ENCODE measurements at regions not wholly inside any gene's neighbourhood (a gene's known extent, or its start where the extent isn't known, plus 50 kb on each side); places are given as distances from the start of the nearest gene placed in this dataset.

DNA sequence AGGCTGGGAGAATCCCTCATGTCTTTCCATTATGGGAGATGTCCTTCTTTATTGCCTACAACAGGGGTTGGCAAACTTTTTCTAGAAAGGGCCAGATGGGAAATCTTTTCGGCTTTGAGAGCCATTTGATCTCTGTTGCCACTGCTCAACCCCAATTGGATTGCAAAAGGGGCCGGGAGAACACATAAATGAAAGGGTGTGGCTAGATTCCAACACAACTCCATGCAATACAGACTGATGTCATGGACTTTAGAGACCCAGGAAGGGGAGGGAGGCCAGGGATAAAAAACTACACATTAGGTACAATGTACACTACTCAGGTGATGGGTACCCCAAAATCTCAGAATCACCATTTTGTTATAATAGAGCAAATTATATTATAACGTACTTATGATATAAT is 97.6 kb upstream of the SIM2 start:
- Mint-ChIP-seq H3K4me3 (no peak overlapping the region), H3K9me3 (no peaks in the 10 kb centered on the region), H3K4me1 (peaks cover 15% of the 10 kb centered on the region), H3K27ac (no peak overlapping the region), H3K27me3 (peaks cover 6% of the 10 kb centered on the region), H3K36me3 (no peaks in the 10 kb centered on the region)
- CTCF ChIA-PET, result no interaction called here
- no peak for DNase-seq

DNA sequence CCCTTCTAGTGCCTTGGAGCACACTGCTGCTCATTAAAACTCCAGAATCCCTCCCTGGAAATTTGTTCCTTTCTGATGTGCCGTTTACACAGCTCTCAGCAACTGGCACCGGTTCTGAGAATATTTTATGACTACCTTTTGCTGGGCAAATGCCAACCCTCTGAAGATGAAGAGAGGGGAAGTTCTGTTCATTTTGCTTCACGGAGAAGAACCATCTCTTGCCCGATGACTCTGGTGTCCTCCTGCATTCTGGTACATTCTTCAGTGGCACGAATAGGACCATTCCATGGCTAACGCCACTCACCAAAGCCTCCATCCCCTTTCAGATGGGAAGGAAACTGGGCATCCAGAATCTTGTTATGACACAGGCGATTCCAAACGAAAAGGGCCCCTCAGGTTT is 96.2 kb upstream of the SIM2 start:
- peak overlapping the region; percentile 87 for H3K27ac Mint-ChIP-seq

DNA sequence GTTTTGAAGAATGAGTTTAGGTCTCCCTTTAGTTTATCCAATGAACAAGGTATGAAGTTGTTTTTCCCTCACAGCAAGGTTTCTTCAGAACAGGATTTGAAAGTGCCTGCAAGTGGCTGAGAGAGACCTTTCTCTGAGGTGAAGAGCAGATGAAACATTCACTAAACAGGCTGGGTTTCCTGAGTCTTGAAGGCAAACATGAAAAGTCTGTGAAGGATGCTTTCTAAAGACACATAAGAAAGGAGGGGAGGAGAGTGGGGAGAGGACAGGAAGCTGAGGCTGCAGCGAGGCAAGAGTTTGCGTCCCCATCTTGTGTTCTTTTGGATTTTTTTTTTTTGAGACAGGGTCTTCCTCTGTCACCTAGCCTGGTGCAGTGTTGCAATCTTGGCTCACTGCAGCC is 95.7 kb upstream of the SIM2 start:
- Mint-ChIP-seq H3K27ac (peak overlapping the region; percentile 87), H3K36me3 (no peaks in the 10 kb centered on the region), H3K4me1 (peaks cover 15% of the 10 kb centered on the region), H3K27me3 (peaks cover 6% of the 10 kb centered on the region), H3K4me3 (peak overlapping the region; percentile 37), H3K9me3 (no peaks in the 10 kb centered on the region)
- DNase-seq, result peak; percentile 39
- CTCF ChIA-PET, result interaction anchor here (1.6 kb wide), 1 partner anchor 28 kb away, joined by 4 read pairs; no protein-coding TSS in a partner anchor

More for the DNA sequence above, 96.2 kb upstream of the SIM2 start:
- H3K4me1 Mint-ChIP-seq, result peaks cover 15% of the 10 kb centered on the region
- H3K9me3 Mint-ChIP-seq, result no peaks in the 10 kb centered on the region
- CTCF ChIA-PET, result no interaction called here
- H3K27me3 Mint-ChIP-seq, result peaks cover 6% of the 10 kb centered on the region
- DNase-seq, result no peak
- H3K36me3 Mint-ChIP-seq, result no peaks in the 10 kb centered on the region
- H3K4me3 Mint-ChIP-seq, result no peak overlapping the region

GRCh38 chr21:36605426-36605825 is 93.5 kb upstream of the SIM2 start:
- Mint-ChIP-seq H3K36me3 (no peaks in the 10 kb centered on the region), H3K4me3 (no peak overlapping the region), H3K27ac (no peak overlapping the region), H3K9me3 (no peaks in the 10 kb centered on the region), H3K27me3 (peaks cover 9% of the 10 kb centered on the region), H3K4me1 (peaks cover 15% of the 10 kb centered on the region)
- CTCF ChIA-PET, result interaction anchor here (1.3 kb wide), 1 partner anchor 9 kb away, joined by 4 read pairs; no protein-coding TSS in a partner anchor
- DNase-seq, result no peak

- Mint-ChIP-seq H3K27ac (no peak overlapping the region), H3K36me3 (no peaks in the 10 kb centered on the region), H3K9me3 (no peaks in the 10 kb centered on the region), H3K27me3 (peaks cover 9% of the 10 kb centered on the region), H3K4me3 (no peak overlapping the region), H3K4me1 (peaks cover 15% of the 10 kb centered on the region)
- DNase-seq, result no peak
- CTCF ChIA-PET, result interaction anchor here (0.6 to 1.3 kb wide), 3 partner anchors 10 to 284 kb away, joined by 3 to 4 read pairs (median 4); no protein-coding TSS in a partner anchor
Observed at GRCh38 chr21:36606287-36606982, 92.5 kb upstream of the SIM2 start.

DNA sequence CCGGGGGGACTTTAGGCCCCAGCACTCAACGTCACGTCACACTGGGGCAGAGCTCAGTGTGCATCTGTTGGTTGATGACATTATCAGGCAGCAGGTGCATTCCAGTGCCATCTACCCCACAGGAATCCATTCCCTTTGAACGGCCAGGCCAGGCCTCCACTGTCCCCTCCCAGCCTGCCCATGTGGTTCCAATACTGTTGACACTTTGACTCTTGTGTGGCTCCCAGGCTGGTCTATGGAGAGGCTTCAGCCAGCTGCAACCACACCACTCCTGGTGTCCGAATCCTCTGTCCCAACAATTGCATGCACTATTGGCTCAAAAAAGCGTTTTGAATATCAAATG is 92.0 kb upstream of the SIM2 start:
- Mint-ChIP-seq H3K27ac (no peak overlapping the region), H3K4me1 (peaks cover 15% of the 10 kb centered on the region), H3K4me3 (no peak overlapping the region), H3K27me3 (peaks cover 12% of the 10 kb centered on the region), H3K36me3 (no peaks in the 10 kb centered on the region), H3K9me3 (no peaks in the 10 kb centered on the region)
- no peak for DNase-seq
- CTCF ChIA-PET, result interaction anchor here (0.6 kb wide), 1 partner anchor 13 kb away, joined by 4 read pairs; no protein-coding TSS in a partner anchor

- CTCF ChIA-PET, result interaction anchor here (1.1 kb wide), 1 partner anchor 23 kb away, joined by 3 read pairs; no protein-coding TSS in a partner anchor
- no peaks in the 10 kb centered on the region for H3K36me3 Mint-ChIP-seq
- no peak overlapping the region for H3K4me3 Mint-ChIP-seq
- peaks cover 19% of the 10 kb centered on the region for H3K27me3 Mint-ChIP-seq
- no peaks in the 10 kb centered on the region for H3K9me3 Mint-ChIP-seq
- H3K4me1 Mint-ChIP-seq, result peaks cover 7% of the 10 kb centered on the region
- no peak for DNase-seq
- no peak overlapping the region for H3K27ac Mint-ChIP-seq
Observed at GRCh38 chr21:36608041-36608896, 90.6 kb upstream of the SIM2 start.

DNA sequence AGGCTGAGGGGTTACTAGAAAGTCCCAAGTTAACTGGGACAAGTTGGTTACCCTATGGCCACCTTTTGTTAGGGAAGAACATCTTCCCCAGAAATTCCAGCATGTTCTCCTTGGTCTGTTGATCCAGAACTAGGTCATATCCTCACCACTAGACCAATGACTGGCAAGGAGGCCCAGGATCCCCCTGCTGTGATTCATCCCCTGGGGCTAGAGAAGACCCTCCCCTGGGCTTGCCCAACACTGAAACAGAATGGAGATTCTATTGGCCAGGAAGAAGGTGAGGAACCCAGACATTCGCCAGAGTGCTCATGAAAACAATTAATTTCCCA is 90.1 kb upstream of the SIM2 start:
- H3K27me3 Mint-ChIP-seq, result peaks cover 19% of the 10 kb centered on the region

DNA sequence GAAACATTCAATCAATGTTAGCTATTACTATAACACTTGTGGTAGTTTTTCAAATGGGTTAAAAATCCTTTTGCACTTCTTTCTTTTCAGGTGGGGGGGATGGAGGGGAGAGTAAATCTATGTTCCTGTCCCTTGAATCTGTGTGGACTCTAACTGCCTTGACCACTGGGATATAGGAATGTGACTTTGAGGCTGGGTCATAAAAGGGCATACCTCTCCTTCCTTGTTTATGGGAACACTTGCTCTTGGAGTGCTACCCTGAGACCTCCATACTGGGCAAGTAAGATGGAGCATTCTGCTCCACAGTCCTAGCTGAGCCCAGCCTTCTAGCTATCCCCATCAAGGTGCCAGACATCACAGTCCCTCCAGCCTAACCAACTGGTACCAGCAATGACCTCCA is 89.3 kb upstream of the SIM2 start:
- Mint-ChIP-seq H3K4me1 (peaks cover 1% of the 10 kb centered on the region), H3K36me3 (no peaks in the 10 kb centered on the region), H3K27me3 (peaks cover 19% of the 10 kb centered on the region), H3K4me3 (no peak overlapping the region), H3K9me3 (no peaks in the 10 kb centered on the region), H3K27ac (no peak overlapping the region)
- CTCF ChIA-PET, result no interaction called here
- DNase-seq, result no peak

More for the DNA sequence above, 90.1 kb upstream of the SIM2 start:
- H3K4me1 Mint-ChIP-seq, result peaks cover 4% of the 10 kb centered on the region
- no peak for DNase-seq
- H3K36me3 Mint-ChIP-seq, result no peaks in the 10 kb centered on the region
- CTCF ChIA-PET, result interaction anchor here (1.1 kb wide), 1 partner anchor 22 kb away, joined by 3 read pairs; no protein-coding TSS in a partner anchor
- no peak overlapping the region for H3K27ac Mint-ChIP-seq
- H3K9me3 Mint-ChIP-seq, result no peaks in the 10 kb centered on the region
- H3K4me3 Mint-ChIP-seq, result no peak overlapping the region

GRCh38 chr21:36610201-36610600 is 88.7 kb upstream of the SIM2 start:
- CTCF ChIA-PET, result no interaction called here
- Mint-ChIP-seq H3K9me3 (no peaks in the 10 kb centered on the region), H3K36me3 (no peaks in the 10 kb centered on the region), H3K4me3 (no peak overlapping the region), H3K27ac (no peak overlapping the region), H3K27me3 (peaks cover 21% of the 10 kb centered on the region), H3K4me1 (no peaks in the 10 kb centered on the region)
- no peak for DNase-seq

DNA sequence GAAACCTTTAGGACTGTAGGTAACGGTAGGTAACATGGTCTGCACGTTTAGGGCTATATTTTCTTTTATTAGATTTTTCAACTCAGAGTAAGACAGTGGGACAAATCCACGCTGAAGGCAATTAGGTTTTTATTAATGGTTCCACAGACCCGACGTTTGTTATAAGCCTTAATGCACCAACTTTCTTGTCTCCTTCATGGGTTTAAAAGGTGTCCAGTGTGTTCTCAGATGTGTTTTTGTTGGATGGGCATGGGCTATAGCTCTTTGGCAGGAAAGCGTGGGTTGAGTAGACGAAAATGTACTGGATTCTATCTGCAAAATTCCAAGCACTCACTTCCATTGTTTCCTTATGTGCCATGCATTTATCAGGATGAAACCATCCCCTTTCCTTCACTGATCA is 88.0 kb upstream of the SIM2 start:
- no peak for DNase-seq
- no peak overlapping the region for H3K4me3 Mint-ChIP-seq
- no peaks in the 10 kb centered on the region for H3K9me3 Mint-ChIP-seq
- H3K27ac Mint-ChIP-seq, result no peak overlapping the region
- H3K36me3 Mint-ChIP-seq, result no peaks in the 10 kb centered on the region
- no peaks in the 10 kb centered on the region for H3K4me1 Mint-ChIP-seq
- peaks cover 20% of the 10 kb centered on the region for H3K27me3 Mint-ChIP-seq
- CTCF ChIA-PET, result no interaction called here

- DNase-seq, result no peak
- Mint-ChIP-seq H3K4me3 (no peak overlapping the region), H3K9me3 (no peaks in the 10 kb centered on the region), H3K36me3 (no peaks in the 10 kb centered on the region), H3K27ac (no peak overlapping the region), H3K4me1 (no peaks in the 10 kb centered on the region), H3K27me3 (peaks cover 21% of the 10 kb centered on the region)
- CTCF ChIA-PET, result no interaction called here
Observed at GRCh38 chr21:36611379-36611778, 87.5 kb upstream of the SIM2 start.

- no peak overlapping the region for H3K4me3 Mint-ChIP-seq
- CTCF ChIA-PET, result no interaction called here
- peaks cover 29% of the 10 kb centered on the region for H3K27me3 Mint-ChIP-seq
- no peaks in the 10 kb centered on the region for H3K36me3 Mint-ChIP-seq
- no peaks in the 10 kb centered on the region for H3K9me3 Mint-ChIP-seq
- H3K4me1 Mint-ChIP-seq, result no peaks in the 10 kb centered on the region
- H3K27ac Mint-ChIP-seq, result no peak overlapping the region
- DNase-seq, result no peak
Observed at GRCh38 chr21:36613059-36613458, 85.9 kb upstream of the SIM2 start.

DNA sequence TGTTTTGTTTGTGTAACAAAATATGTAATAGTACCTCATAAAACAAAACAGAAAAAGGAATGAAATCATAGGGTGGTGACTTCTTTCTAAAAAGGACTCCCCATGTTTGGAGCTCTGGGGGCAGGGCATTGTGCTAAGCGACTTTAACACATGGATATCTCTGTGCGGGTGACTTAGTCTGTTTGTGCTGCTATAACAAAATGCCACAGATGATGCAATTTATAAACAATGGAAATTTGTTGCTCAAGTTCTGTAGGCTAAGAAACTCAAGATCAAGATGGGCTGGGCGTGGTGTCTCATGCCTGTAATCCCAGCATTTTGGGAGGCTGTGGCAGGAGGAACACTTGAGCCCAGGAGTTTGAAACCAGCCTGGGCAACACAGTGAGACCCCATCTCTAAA is 85.4 kb upstream of the SIM2 start:
- Mint-ChIP-seq H3K36me3 (no peaks in the 10 kb centered on the region), H3K9me3 (no peaks in the 10 kb centered on the region), H3K27ac (no peak overlapping the region), H3K27me3 (peaks cover 29% of the 10 kb centered on the region), H3K4me3 (no peak overlapping the region), H3K4me1 (no peaks in the 10 kb centered on the region)
- no peak for DNase-seq
- CTCF ChIA-PET, result interaction anchor here (1.1 kb wide), 1 partner anchor 17 kb away, joined by 3 read pairs; no protein-coding TSS in a partner anchor

Data from activated naive CD4-positive, alpha-beta T cell treated with anti-CD3 and anti-CD28 coated beads, Interleukin-2, amount 10 ng/mL, durations not matched to agents 7 days and 5 days (primary cell).